ENCODE measurements at regions not wholly inside any gene's neighbourhood (a gene's known extent, or its start where the extent isn't known, plus 50 kb on each side); places are given as distances from the start of the nearest gene placed in this dataset.
"Not testable (repeated sequence)": the region's sequence is repeated elsewhere in the genome, so short reads cannot be mapped to it uniquely, and the experiment has no call there.

DNA sequence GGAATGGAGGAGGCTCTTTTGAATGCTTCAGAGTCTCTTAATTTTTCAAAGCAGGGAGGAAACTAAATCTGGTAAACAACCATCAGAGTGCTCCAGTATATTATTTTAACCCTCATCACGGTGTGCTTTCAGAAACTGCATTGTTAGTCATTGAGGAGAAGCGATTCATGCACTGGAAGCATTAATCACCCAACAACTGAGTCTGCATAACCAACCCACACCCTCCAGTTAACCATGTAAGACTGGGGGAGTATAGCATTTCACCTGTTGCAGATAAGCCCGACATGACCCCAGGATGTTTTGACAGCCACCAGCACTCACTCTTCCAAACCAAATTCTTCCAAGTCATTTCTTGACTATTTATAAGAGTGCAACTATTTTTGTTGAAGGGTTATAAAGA is 257.6 kb downstream of the GATA3 start:
- no peak overlapping the region for H3K4me3 ChIP-seq (ENCODE audit: low read depth, low read length)
- TF ChIP-seq, protein P1, sequence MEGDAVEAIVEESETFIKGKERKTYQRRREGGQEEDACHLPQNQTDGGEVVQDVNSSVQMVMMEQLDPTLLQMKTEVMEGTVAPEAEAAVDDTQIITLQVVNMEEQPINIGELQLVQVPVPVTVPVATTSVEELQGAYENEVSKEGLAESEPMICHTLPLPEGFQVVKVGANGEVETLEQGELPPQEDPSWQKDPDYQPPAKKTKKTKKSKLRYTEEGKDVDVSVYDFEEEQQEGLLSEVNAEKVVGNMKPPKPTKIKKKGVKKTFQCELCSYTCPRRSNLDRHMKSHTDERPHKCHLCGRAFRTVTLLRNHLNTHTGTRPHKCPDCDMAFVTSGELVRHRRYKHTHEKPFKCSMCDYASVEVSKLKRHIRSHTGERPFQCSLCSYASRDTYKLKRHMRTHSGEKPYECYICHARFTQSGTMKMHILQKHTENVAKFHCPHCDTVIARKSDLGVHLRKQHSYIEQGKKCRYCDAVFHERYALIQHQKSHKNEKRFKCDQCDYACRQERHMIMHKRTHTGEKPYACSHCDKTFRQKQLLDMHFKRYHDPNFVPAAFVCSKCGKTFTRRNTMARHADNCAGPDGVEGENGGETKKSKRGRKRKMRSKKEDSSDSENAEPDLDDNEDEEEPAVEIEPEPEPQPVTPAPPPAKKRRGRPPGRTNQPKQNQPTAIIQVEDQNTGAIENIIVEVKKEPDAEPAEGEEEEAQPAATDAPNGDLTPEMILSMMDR (IDR thresholded peaks at IDR 0.05; ENCODE audit: low read depth, low read length, missing control alignments) = no peak

DNA sequence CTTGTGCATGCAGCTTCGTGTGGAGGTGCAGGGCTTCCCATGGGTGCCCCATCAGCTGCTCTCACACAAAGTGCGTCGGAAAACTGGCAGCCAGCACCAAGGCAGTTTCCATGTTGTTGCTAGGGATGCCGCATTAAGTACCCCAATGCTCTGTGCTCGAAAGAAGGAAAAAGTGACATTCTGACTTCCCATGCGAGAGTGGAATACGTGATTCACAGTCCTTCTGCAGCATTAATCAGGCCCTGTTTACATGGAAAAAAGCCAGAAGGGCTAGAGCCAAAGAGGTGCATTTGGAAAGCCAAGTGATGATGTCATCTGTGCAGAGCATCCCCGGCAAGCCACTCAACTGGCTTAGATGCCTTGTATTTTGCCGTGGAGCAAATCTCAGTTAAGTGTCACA is 258.3 kb downstream of the GATA3 start:
- no peak for DNase-seq (ENCODE audit: low read depth)
- H3K4me3 ChIP-seq (ENCODE audit: low read depth, low read length) = no peak overlapping the region
- TF ChIP-seq, protein P1 (IDR thresholded peaks at IDR 0.05; ENCODE audit: low read depth, low read length, missing control alignments) = no peak

More for the DNA sequence above, 257.6 kb downstream of the GATA3 start:
- no peak for DNase-seq (ENCODE audit: low read depth)

DNA sequence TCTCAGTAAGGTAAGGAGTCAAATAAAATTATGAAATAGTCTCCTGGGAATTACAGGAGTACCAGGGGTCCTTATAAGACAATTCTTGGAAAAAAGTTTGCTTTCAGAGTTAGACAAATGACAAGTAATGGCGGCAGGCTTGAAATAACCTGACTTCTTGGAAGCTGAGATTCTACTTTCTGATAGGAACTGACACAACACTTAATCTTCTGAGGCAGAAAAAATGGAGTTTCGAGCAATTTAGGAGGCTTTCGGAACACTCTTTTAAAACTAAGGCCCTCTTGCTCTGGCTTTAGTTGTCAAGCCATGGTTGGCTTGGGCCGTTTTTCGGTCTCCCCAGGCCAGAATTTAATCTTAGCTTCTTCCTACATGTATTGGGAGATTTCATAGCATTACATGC is 260.0 kb downstream of the GATA3 start:
- DNase-seq (ENCODE audit: low read depth) = no peak
- TF ChIP-seq, protein P1 (IDR thresholded peaks at IDR 0.05; ENCODE audit: low read depth, low read length, missing control alignments) = no peak
- no peak overlapping the region for H3K4me3 ChIP-seq (ENCODE audit: low read depth, low read length)

DNA sequence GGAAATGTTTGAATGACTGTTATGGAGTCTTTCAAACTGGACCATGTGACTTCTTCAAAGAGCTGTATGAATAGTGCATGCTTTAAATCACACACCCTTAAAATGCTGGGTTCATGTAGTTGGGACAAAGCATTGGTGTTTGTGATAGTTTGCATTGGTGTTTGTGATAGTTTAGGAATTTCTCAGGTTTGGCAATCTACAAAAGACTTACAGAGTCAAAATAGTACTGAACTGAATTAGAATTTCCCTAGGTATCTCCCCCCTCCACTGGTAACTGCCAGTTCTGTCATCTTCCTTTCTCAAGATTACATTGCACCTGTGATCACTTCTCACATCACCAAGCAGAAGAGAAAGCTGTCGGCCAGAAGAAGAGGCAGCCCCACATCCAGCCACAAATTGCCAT is 261.1 kb downstream of the GATA3 start:
- H3K4me3 ChIP-seq (ENCODE audit: low read depth, low read length) = no peak overlapping the region
- TF ChIP-seq, protein P1 (IDR thresholded peaks at IDR 0.05; ENCODE audit: low read depth, low read length, missing control alignments) = no peak
- no peak for DNase-seq (ENCODE audit: low read depth)

DNA sequence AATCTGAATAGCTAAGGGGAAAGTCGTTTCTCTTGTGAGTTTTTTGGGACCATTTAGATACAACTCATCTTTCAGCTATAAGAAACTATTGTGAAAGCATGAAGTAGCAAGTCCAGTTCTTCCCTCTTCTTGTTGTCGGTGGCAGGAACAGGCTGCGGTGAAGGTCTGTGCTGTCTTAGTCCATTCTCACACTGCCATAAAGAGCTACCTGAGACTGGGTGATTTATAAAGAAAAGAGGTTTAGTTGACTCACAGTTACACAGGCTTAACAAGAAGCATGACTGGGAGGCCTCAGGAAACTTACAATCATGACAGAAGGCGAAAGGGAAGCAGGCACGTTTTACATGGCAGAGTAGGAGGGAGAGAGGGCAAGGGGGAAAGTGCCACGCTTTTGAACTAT is 261.8 kb downstream of the GATA3 start:
- TF ChIP-seq, protein P1 (IDR thresholded peaks at IDR 0.05; ENCODE audit: low read depth, low read length, missing control alignments) = no peak
- H3K4me3 ChIP-seq (ENCODE audit: low read depth, low read length) = no peak overlapping the region
- no peak for DNase-seq (ENCODE audit: low read depth)

DNA sequence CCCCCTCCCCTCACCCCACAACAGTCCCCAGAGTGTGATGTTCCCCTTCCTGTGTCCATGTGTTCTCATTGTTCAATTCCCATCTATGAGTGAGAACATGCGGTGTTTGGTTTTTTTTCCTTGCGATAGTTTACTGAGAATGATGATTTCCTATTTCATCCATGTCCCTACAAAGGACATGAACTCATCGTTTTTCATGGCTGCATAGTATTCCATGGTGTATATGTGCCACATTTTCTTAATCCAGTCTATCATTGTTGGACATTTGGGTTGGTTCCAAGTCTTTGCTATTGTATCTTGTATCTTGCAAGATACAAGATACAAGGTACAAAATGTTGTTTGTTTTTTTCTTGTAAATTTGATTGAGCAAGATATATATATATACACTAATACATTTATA is 263.9 kb downstream of the GATA3 start:
- H3K4me3 ChIP-seq (ENCODE audit: low read depth, low read length); DNase-seq (ENCODE audit: low read depth): not testable (repeated sequence)

DNA sequence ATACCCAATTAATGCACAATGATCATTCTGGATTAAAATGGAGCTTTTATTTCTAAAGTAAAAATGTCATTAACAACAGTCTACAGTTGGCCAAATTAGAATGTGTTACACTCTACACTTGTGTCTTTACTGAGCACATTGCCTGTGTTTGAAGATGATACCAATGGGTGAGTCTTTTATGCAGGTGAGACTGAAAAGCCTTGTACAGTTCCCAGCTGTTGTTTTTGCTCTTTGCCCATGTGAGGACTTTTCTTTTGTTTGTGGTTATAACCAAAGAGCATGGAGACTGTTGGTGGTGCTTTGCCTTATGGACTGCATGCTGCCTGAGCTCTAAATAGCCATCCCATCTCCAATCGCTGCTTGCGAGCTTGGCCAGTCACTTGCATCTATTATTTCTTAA is 264.5 kb downstream of the GATA3 start:
- TF ChIP-seq, protein P1 (IDR thresholded peaks at IDR 0.05; ENCODE audit: low read depth, low read length, missing control alignments) = no peak
- no peak overlapping the region for H3K4me3 ChIP-seq (ENCODE audit: low read depth, low read length)
- DNase-seq (ENCODE audit: low read depth) = no peak

DNA sequence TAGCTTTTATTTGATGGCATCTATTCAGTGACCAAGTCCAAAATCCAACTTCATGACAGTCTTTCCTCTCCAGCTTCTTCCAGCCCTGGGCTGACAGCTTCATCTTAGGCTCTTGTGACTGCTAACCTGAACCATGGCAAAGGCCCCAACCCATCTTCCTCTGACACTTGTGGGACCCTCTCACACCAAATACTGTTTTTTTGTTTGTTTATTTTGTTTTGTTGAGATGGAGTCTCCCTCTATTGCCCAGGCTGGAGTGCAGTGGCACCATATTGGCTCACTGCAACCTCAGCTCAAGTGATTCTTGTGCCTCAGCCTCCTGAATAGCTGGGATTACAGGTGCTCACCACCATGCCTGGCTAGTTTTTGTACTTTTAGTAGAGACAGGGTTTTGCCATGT is 265.2 kb downstream of the GATA3 start:
- H3K4me3 ChIP-seq (ENCODE audit: low read depth, low read length) = no peak overlapping the region
- DNase-seq (ENCODE audit: low read depth) = no peak
- TF ChIP-seq, protein P1 (IDR thresholded peaks at IDR 0.05; ENCODE audit: low read depth, low read length, missing control alignments) = no peak
